ENCODE measurements at regions not wholly inside any gene's neighbourhood (a gene's known extent, or its start where the extent isn't known, plus 50 kb on each side); places are given as distances from the start of the nearest gene placed in this dataset.

DNA sequence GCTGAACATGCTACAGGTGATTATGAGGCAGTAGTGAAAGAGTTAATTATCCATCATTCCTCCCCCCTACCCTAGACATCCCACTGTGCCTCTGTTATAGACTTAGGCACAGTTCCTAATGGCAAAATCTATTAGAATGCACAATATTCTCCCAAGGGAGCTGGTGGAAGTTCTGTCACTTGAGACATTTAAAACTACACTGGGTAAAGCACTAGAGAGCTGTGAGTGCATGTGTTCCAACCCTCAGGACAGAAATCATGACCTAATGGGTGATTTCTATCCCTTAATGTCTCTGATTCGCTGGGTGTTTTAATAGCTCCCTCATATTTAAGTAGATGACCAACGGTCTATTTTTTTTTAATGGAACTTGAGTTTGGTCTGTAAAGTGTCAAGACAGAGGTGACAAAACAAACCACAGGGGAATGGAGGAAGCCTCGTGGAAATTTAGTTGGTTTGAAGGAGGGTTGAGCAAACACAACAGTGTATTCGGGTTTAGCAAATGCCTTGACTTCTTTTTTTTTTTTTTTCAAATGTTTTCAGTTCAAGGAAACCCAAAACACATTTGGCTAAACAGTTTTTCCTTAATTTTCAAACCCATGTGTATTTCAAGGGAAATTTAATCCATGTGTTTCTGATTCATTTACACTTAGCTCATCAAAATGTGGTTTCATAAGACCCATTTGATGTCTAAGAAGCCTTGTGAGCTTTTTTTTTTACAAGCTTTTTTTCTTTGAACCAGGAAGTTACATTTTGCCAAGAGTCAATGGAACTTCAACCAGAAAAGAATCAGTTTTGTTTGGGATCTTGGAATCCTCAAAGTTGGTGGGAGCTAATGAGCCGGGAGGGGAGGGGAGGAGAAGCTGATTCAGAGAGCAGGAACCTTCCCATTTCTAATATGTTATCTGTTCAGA, 665.1 kb upstream of the ZEB2 start:
- no peak for DNase-seq

DNA sequence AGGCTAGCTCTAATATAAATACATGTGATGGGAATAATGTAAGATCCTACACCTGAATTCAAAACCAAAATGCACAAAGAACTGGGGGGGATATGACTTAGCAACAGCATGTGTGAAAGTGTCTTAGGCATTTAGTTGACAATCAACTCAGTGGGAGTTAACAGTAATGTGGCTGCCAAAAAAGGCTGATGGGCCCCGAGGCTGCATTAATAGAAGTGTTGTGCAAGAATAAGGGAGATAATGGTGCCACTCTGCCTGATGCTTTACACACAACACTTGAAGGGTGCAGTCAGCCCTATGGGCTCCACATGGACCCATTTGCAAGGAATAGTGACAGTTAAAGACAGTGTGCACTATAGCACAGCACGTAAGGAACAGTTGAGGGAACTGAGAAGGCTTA, 649.4 kb upstream of the ZEB2 start:
- DNase-seq: no peak

DNA sequence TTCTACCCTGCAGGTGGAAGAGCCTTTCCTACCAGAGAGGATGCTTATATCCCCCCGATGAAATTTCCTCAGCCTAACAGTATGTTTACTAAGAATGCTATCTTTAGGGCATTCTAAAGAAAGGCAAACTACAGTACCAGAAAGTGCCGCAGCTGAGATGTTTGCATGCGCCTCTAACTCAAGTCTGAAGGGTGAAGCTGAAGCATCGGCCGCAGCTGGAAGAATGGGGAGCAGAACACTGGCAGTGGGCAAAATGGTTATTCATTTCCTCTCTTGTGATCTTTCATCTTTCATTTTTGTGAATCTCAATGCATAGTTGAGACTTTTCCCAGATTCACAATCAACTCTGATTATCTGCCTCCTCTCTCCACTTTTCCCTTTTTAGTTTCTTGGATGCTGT, 648.2 kb upstream of the ZEB2 start:
- DNase-seq: no peak

DNA sequence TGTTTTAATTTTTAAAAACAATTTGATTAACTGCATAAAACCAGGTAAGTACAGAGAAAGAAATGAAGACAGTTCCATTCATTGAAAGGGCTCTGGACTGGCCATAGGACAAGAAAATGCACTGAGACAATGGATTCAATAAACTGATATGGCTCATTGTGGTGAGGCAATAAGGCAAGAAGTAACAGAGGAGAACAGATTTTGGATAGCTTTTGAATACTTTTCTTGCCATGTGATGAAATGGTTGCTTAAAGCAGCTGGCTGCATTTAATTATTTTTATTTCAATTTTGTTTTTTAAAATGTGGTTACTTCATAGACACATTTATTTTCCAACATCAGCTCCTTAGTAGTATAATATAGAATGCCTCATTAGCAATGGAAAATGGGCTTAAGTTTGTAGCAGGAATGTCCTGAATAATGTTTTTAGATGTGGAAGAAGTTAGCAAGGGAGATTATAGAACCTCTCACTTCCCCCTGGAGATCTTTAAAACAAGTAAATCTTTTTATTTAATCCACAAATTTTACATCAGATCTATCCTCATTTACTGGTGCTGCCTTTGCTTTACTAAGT, 646.9 kb upstream of the ZEB2 start:
- no peak for DNase-seq

DNA sequence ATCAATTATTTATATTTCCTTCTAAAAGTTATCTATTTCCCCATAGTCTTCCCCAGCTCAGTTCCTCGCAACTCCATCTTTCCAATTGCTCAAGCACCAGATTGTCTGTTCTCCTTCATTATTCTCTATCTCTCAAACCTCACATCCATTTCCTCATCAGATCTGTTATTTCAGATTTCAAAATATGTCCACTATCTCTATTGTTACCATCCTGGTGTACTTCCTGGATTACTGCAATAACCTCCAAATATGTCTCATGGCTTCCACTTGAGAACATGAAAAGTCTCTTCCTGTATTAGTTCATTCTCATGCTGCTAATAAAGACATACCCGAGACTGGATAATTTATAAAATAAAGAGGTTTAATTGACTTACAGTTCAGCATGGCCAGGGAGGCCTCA, 641.7 kb upstream of the ZEB2 start:
- no peak for DNase-seq

DNA sequence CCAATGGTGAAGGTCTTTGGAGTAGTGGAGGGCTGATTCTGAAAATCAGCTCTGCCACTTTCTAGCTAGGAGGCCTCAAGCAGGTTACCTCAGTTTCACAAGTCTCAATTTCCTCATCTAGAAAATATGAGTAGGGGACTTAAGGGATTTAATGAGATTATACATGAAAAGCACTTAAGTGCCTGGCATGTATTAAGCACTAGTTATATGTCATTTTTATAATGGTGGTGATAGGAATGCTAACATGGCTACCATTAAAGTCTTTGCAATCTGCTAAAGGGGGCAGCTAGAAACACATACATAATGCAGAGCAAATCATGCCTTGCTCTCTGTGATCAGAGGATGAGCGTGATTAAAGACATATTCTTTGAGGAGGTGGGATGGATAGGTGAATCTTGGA, 640.9 kb upstream of the ZEB2 start:
- DNase-seq: no peak

DNA sequence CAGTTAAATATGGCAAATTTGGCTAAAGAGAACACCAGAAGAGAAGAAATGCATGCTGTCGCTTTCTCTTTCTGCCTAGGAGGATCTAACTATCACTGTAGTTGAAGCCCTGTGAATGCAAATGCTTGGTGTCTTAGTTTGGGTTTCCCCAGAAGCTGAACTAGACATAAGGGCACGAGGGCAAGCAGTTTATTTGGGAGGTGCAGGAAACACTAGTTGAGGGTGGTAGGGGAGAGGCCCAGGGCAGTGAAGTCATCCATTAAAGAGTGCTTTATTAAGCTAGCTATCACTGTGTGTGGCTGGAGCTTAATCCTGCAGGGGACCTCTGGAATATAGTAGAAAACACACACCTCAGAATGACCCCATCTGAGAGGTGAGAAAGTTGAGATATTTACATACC, 639.8 kb upstream of the ZEB2 start:
- no peak for DNase-seq

DNA sequence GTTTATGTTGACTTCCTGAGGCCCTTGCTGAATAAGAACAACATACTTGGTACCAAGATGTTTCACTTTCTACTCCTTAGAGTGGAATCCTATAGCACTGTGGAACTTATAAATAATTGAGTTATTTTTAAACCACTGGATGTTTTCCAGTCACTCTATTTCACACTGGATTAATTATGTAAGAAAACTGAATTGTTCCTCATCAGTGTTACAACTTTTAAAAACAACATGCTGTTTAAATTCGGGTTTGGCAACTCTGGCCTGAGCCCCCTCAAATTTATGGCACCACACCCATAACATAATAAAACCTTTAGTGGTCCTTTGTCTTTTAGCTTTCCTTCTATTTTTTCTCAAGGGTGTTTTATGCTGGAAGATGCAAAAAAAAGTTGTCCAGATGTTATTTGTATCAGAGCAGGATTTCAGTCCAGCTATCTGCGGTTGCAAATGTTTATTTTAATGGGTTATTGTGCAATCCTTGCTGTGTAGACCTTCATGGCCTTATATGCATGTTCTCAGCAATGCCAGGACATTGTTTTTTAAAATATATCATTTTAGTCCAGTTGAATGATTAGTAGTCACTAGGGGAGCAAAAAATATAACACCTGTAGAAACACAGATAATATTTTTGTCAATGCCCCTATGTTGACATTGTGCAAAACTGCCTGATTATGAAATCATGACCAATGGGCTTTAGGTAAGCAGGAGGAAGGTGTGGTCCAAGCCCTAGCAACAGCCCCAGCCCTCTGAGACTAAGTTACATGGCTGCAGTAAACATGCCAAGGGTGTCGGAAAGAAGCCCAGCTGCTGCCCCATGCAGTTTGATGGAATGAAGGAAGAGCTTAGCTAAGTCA, 638.0 kb upstream of the ZEB2 start:
- no peak for DNase-seq

DNA sequence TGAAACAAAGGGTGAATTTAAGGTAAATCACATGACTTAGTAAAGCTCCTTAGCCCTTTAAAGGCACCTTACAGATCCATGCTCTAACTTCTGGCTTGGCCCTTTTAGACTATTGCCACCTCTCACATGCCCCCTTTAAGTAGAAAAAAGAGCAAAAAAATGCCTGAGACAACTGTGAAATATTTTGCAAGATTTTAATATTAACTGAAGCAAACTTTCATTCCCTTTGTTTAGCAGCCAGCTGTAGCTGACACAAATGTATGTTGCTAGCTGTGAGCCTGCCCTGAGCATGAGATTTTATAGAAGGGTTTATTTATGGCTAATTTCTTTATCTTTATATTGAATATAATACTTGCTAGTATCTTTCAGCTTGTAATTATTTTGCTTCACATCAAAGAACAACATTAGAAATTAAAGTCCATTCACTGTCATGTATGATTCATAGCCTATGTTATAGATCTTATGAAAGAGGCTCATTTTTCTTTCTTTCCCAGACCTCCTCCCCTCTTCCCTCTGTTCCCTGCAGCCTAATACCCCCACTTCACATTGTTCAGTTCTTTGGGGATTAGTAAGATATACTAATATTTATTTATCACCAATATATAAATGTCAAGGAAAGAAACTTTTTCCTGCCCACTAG, 637.2 kb upstream of the ZEB2 start:
- no peak for DNase-seq

DNA sequence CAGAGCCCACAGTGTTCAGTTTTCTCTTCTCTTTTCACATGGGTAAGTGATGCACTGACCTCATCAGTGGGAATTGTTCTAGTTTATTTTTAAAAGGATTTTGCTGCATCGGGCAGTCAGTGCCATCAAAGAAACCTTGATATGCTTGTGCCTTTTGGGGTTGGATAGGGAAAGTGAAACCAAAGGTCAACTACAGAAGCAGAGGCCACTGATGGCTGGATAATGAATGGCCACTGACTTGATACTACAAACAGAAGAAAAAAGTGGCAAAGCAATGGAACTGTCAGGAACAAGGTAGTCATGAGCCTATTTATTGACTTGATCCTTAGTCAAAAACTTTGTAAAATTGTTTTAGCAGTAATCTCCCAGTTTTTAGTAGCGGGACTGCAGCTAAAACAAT, 636.3 kb upstream of the ZEB2 start:
- no peak for DNase-seq

DNA sequence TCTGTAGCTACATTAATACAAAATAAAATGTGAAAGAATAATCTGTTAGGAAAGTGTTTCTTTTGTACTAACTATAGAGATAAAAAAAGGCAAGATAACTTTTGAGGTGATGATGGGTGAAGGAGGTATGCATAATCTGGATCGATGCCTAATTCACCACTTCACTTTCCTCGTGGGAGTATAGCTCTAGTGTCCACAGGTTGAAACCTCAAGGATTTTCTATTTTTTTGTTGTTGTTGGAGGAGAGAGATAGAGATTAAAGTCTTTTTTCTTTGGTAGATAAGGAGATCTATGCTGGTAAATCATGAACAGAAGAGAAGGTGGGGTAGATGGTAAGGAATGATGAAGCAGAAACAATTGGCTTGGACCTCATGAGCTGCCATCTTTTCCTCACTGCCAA, 635.3 kb upstream of the ZEB2 start:
- no peak for DNase-seq

DNA sequence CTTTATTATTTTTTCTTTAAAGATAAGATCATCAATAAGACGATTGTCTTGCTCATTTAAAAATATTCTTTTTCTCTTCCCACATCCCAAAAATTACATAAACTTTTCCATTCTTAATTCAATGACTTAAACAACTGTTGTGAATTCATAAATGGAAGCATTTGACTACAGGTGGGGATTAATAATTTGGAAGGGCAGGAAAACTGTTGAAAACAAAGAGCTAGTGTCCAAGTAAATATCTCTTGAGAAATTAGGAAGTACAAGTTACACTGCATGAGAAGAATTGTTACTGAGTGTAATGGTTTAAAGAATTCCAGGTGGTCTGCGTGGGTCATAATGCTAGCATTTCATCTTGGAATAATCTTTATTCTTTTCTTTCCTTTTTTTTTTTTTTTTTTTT, 634.8 kb upstream of the ZEB2 start:
- no peak for DNase-seq

DNA sequence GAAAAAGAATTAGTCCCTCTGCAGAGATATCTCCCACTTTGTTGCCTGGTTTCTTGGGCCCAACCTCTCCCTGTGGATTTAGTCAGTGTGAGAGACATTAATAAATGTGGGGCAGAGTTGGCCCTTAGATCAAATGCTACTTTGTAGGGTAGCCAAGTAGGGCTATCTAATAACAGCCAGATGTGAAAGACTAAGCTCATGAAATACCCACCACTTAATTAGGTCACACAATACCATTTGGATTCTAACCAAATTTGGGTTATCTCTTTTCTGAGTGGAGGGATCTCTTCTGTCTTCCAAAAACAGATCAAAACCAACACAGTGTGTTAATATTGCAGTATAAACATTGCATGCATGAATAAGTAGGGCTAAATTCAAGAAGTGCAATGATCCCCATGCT, 626.8 kb upstream of the ZEB2 start:
- DNase-seq: no peak

DNA sequence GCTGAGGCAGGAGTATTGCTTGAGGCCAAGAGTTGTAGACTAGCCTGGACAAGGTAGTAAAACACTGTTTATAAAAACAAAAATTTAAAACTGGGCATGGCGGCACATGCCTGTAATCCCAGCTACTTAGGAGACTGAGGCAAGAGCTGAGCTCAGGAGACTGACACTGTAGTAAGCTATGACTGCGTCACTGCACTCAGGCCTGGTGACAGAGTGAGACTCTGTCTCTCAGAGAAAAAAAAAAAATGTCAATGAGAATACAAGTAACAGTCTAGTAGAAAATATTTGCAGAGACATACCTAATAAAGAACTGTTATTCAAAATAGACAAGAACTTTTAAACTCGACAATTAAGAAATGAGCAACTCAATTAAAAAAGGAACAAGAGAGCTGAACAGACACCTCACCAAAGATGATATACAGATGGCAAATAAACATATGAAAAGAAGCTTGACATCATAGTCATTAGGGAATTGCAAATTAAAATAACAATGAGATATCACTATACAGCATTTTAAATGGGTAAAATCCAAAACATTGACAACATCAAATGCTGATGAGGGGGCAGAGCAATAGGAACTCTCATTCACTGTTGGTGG, 624.3 kb upstream of the ZEB2 start:
- DNase-seq: no peak

DNA sequence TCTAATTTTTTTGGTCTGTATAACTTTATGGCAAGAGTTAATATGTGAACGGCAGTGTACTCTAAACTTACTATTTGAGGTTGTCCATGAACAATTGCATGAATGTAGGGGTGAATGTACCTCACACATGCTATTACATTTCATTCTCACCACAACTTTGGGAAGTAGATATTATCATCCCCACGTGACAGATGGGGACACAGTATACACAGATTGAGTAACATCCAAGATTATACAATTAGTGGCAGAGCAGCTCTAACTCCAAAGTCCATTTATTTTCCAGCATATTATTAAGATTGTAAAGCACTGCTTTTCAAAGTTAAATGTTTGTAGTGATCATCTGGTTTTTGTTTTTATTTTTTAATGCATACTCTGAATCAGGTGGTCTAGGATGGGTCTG, 622.1 kb upstream of the ZEB2 start:
- no peak for DNase-seq

DNA sequence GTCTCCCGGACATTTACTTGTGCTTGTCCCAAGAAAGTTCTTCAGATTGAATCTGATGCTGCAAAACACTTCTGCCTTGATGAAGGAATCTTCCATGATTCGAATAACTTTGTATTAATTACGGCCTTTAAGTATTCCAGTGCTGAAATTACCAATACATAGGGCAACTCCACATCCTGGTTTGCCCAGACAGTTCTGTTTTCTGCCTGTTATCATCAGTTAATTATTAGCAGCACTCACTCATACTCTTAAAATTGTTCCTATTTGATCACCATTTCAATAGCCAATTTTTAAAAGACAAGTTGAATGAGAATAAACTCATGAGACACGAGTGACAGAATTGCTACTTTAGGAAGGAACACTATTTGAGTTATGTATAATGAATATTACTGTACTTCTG, 620.7 kb upstream of the ZEB2 start:
- no peak for DNase-seq

DNA sequence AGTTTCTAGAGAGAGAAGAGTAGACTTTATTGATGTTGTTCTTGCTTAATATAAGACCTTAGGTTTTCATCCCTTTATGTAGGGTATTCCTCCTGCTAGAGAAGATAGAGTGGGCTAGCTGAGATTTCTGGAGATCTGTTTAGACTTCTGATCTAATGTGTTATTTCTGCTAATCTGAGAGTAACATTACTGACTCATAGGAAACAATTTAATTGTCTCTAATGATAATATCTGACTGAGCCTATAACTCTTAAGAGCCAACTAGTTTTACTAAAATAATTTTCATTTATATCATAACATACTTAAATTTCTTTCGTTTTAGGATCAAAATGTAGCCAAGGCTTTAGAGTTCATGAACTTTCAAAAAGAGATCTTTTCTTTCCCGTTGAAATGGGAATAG, 618.7 kb upstream of the ZEB2 start:
- no peak for DNase-seq

DNA sequence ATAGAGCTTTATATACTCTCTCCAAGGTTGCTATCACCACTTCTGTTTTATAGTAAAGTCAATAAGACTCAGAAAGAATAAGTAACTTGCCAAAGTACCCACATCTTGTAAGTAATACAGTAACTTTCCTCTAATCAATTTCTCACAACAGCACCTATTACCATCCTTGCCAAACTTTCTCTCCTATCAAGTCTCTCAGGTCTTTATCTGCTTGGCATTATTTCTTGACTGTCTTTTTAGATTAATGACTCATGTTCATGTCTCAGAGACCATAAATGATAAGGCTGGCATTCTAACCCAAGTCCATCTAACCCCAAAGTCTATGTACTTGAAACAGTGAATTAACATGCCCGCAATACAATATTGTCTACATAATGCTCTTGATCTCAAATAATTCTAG, 618.0 kb upstream of the ZEB2 start:
- no peak for DNase-seq

DNA sequence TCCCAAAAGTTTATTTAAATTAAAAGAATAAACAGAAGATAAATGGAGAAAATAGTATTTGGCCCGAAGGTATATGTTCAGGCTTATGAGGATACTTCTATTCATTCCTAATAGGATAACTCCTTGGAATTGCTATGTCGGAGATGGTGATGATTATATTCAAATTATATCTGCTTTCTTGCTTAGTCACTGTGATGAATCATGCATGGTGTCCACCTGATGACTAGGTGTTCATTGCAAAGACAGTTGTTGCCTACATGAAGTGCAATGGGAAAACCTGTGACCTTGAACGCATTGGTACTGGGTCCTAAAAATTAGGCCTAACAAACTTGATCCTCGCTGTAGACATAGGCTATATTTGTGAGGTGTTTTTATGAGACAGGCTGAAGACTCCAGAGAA, 617.3 kb upstream of the ZEB2 start:
- no peak for DNase-seq

DNA sequence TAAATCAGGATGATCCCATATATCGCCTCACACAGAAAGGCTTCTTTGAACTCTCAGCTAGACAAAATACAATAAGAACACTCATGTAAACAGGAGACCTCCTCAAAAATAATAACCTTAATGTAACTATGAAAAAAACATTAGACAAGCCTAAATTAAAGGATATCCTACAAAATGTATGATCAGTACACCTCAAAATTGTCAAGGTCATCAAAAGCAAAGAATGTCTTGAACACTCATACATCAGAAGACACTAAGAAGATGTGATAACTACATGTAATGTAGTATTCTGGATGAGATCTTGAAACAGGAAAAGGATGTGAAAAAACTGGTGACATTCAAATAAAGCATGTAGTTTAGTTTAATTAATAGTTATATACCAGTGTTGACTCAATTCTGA, 616.8 kb upstream of the ZEB2 start:
- DNase-seq: no peak

DNA sequence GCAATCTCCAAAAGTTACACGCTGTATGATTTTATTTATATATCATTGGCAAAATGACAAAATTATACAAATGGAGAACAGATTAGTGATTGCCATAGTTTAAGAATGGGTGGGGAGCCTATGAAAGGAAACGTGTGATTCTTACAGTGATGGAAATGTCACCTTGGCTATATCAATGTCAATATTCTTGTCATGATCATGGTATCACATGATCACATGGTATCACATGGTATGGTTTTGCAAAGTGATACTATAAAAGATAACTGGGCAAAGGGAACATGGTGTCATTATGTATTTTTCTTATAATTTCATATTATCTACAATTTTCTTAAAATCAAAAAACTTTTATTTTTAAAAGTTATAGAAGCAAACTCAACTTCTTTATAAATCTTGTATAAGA, 606.2 kb upstream of the ZEB2 start:
- DNase-seq: no peak

DNA sequence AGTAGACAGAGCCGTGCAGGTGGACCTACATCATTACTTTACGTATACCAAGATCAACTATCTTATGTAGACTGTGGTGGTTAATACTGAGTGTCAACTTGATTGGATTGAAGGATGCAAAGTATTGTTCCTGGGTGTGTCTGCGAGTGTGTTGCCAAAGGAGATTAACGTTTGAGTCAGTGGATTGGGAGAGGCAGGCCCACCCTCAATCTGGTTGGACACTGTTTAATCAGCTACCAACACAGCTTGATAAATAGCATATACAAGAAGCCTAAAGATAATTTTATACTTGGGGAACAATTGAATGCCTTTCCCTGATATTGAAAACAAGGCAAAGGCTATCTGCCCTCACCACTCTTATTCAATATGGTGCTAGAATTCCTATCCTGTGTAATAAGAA, 604.2 kb upstream of the ZEB2 start:
- DNase-seq: no peak

DNA sequence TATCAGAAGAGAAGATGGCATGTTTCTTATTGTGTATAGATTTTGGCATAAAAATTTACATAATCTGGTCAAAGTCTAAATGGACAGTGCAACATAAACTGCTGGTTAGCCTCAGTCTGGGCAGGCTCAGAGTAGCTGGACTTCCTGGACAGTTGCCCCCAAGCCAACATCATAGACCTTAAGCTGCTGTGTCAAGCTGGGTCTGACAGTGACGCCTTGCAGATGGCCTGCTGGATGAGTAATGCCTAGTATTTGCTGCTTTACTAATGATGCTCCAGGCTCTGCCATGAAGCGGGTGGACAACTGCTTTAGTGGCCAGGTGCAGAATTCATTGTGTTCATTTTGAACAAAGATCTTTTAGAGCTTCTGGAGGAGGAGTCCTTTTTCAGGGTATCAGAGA, 603.7 kb upstream of the ZEB2 start:
- DNase-seq: peak; percentile 1

Data from midbrain (tissue), 1 donor.